ENCODE measurements at regions not wholly inside any gene's neighbourhood (a gene's known extent, or its start where the extent isn't known, plus 50 kb on each side); places are given as distances from the start of the nearest gene placed in this dataset.

GRCh38 chr1:184279911-184280458, 106.8 kb upstream of the C1orf21 start:
- DNase-seq (ENCODE audit: low spot score), result no peak

GRCh38 chr1:184283999-184284398, 102.8 kb upstream of the C1orf21 start:
- no peak for DNase-seq (ENCODE audit: low spot score)

- no peak for DNase-seq (ENCODE audit: low spot score)
These were observed 101.9 kb upstream of the C1orf21 start for GRCh38 chr1:184284900-184285299.

GRCh38 chr1:184285401-184286087, 101.3 kb upstream of the C1orf21 start:
- DNase-seq (ENCODE audit: low spot score), result no peak

- no peak for DNase-seq (ENCODE audit: low spot score)
These were observed 99.8 kb upstream of the C1orf21 start for GRCh38 chr1:184287001-184287400.

- DNase-seq (ENCODE audit: low spot score), result no peak
These were observed 96.8 kb upstream of the C1orf21 start for GRCh38 chr1:184289825-184290550.

GRCh38 chr1:184291701-184292100, 95.1 kb upstream of the C1orf21 start:
- no peak for DNase-seq (ENCODE audit: low spot score)

- no peak for DNase-seq (ENCODE audit: low spot score)
These were observed 94.7 kb upstream of the C1orf21 start for GRCh38 chr1:184292101-184292500.

- no peak for DNase-seq (ENCODE audit: low spot score)
These were observed 92.7 kb upstream of the C1orf21 start for GRCh38 chr1:184294101-184294500.

- no peak for DNase-seq (ENCODE audit: low spot score)
These were observed 90.2 kb upstream of the C1orf21 start for GRCh38 chr1:184296466-184297243.

GRCh38 chr1:184297244-184297750, 89.5 kb upstream of the C1orf21 start:
- no peak for DNase-seq (ENCODE audit: low spot score)

GRCh38 chr1:184298440-184299405, 88.1 kb upstream of the C1orf21 start:
- DNase-seq (ENCODE audit: low spot score), result no peak

GRCh38 chr1:184299406-184299790, 87.4 kb upstream of the C1orf21 start:
- no peak for DNase-seq (ENCODE audit: low spot score)

- no peak for DNase-seq (ENCODE audit: low spot score)
These were observed 87.0 kb upstream of the C1orf21 start for GRCh38 chr1:184299796-184300195.

GRCh38 chr1:184300446-184300845, 86.4 kb upstream of the C1orf21 start:
- no peak for DNase-seq (ENCODE audit: low spot score)

GRCh38 chr1:184301227-184301626, 85.6 kb upstream of the C1orf21 start:
- no peak for DNase-seq (ENCODE audit: low spot score)

- DNase-seq (ENCODE audit: low spot score), result no peak
These were observed 84.5 kb upstream of the C1orf21 start for GRCh38 chr1:184302346-184302745.

- DNase-seq (ENCODE audit: low spot score), result no peak
These were observed 76.5 kb upstream of the C1orf21 start for GRCh38 chr1:184310157-184310819.

GRCh38 chr1:184311580-184311979, 75.2 kb upstream of the C1orf21 start:
- no peak for DNase-seq (ENCODE audit: low spot score)

- DNase-seq (ENCODE audit: low spot score), result no peak
These were observed 71.6 kb upstream of the C1orf21 start for GRCh38 chr1:184315254-184315653.

GRCh38 chr1:184319879-184320278, 67.0 kb upstream of the C1orf21 start:
- DNase-seq (ENCODE audit: low spot score), result no peak
